SH-SY5Y (cell line): ENCODE measurements at regions not wholly inside any gene's neighbourhood (a gene's known extent, or its start where the extent isn't known, plus 50 kb on each side); places are given as distances from the start of the nearest gene placed in this dataset.

ENCODE experiments used
- GATA2 ChIP-seq: IDR thresholded peaks from 2 replicates; pipeline ENCODE4 v1.6.1; 2011; ENCODE audit warnings: mild to moderate bottlenecking, low read depth, low read length
- GATA3 ChIP-seq: IDR thresholded peaks from 2 replicates; pipeline ENCODE4 v1.6.1; 2011; ENCODE audit warnings: low read depth, mild to moderate bottlenecking, low read length, moderate library complexity

- no peak for TF ChIP-seq GATA3
These were observed 98.0 kb downstream of the TTLL2 start for GRCh38 chr6:167422934-167423333.

GRCh38 chr6:167424060-167424673 lies 99.3 kb downstream of the TTLL2 start:
- TF ChIP-seq GATA2 (no peak), GATA3 (no peak)

- TF ChIP-seq GATA2 (no peak), GATA3 (no peak)
These were observed 99.8 kb downstream of the TTLL2 start for GRCh38 chr6:167424700-167425099.

GRCh38 chr6:167426084-167426483 lies 101.2 kb downstream of the TTLL2 start:
- no peak for TF ChIP-seq GATA2
- TF ChIP-seq GATA3 = no peak

GRCh38 chr6:167426651-167427050 lies 101.8 kb downstream of the TTLL2 start:
- TF ChIP-seq GATA3 (no peak), GATA2 (no peak)

- TF ChIP-seq GATA3 = no peak
These were observed 103.9 kb downstream of the TTLL2 start for GRCh38 chr6:167428664-167429333.

- TF ChIP-seq GATA3 = no peak
- no peak for TF ChIP-seq GATA2
These were observed 104.5 kb downstream of the TTLL2 start for GRCh38 chr6:167429353-167429752.

- TF ChIP-seq GATA2 = no peak
- no peak for TF ChIP-seq GATA3
These were observed 110.4 kb downstream of the TTLL2 start for GRCh38 chr6:167435209-167435728.

- TF ChIP-seq GATA3 (no peak), GATA2 (no peak)
These were observed 113.1 kb downstream of the TTLL2 start for GRCh38 chr6:167437888-167438484.

- TF ChIP-seq GATA2 (no peak), GATA3 (no peak)
These were observed 116.9 kb downstream of the TTLL2 start for GRCh38 chr6:167441715-167442206.

GRCh38 chr6:167442245-167442644 lies 117.4 kb downstream of the TTLL2 start:
- no peak for TF ChIP-seq GATA3
- TF ChIP-seq GATA2 = no peak

GRCh38 chr6:167442796-167443680 lies 118.2 kb downstream of the TTLL2 start:
- TF ChIP-seq GATA3 = no peak
- no peak for TF ChIP-seq GATA2

- TF ChIP-seq GATA2 (no peak), GATA3 (no peak)
These were observed 119.9 kb downstream of the TTLL2 start for GRCh38 chr6:167444602-167445346.
